Suprapubic skin (tissue), 3 donors: ENCODE measurements at regions not wholly inside any gene's neighbourhood (a gene's known extent, or its start where the extent isn't known, plus 50 kb on each side); places are given as distances from the start of the nearest gene placed in this dataset.

Experiments
- EP300 ChIP-seq: sonication (generic); formaldehyde crosslinking; IDR thresholded peaks from one replicate; pipeline ENCODE4 v1.6.1; 2017; ENCODE audit warnings: antibody characterized with exemption
- POLR2A ChIP-seq, 2 donors: fragments of 450-650 bp; IDR thresholded peaks; one replicate each; pipeline ENCODE4 v1.6.1; 2017; ENCODE audit warnings: antibody characterized with exemption in 2 of 2, mild to moderate bottlenecking in 2 of 2, moderate library complexity in 2 of 2
- TF ChIP-seq, protein P1 (sequence below), 2 donors: fragments of 200-600 bp in 1 of 2; fragments of 450-650 bp in 1 of 2; sonication (generic) in 1 of 2; IDR thresholded peaks; one replicate each; pipeline ENCODE4 v1.5.1; 2016 to 2019; ENCODE audit warnings: antibody characterized with exemption in 2 of 2, mild to moderate bottlenecking in 1 of 2, moderate library complexity in 1 of 2

DNA sequence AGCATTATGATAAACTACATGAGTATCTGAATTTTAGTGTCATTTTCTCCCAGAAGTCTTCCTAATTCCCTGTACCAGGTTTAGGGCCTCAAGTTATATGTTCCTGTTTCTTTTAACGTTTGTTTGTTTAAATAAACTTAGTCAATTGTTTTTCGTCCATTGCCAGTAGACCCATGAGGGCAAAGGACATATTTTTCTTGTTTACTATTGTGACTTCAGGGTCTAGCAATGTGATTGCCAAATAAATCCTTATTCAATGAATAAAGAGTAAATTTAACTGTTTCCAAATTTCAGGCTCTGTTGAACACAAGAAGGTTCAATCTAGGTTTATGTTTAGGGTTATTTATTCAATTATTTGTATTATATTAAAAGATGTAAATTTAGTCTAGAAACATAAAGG lies 391.6 kb upstream of the MGAT4C start:
- TF ChIP-seq, protein P1, sequence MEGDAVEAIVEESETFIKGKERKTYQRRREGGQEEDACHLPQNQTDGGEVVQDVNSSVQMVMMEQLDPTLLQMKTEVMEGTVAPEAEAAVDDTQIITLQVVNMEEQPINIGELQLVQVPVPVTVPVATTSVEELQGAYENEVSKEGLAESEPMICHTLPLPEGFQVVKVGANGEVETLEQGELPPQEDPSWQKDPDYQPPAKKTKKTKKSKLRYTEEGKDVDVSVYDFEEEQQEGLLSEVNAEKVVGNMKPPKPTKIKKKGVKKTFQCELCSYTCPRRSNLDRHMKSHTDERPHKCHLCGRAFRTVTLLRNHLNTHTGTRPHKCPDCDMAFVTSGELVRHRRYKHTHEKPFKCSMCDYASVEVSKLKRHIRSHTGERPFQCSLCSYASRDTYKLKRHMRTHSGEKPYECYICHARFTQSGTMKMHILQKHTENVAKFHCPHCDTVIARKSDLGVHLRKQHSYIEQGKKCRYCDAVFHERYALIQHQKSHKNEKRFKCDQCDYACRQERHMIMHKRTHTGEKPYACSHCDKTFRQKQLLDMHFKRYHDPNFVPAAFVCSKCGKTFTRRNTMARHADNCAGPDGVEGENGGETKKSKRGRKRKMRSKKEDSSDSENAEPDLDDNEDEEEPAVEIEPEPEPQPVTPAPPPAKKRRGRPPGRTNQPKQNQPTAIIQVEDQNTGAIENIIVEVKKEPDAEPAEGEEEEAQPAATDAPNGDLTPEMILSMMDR (IDR thresholded peaks at IDR 0.05): no peak
- TF ChIP-seq EP300 (no peak), POLR2A (IDR thresholded peaks at IDR 0.05) (no peak)
